ENCODE measurements at regions not wholly inside any gene's neighbourhood (a gene's known extent, or its start where the extent isn't known, plus 50 kb on each side); places are given as distances from the start of the nearest gene placed in this dataset.

DNA sequence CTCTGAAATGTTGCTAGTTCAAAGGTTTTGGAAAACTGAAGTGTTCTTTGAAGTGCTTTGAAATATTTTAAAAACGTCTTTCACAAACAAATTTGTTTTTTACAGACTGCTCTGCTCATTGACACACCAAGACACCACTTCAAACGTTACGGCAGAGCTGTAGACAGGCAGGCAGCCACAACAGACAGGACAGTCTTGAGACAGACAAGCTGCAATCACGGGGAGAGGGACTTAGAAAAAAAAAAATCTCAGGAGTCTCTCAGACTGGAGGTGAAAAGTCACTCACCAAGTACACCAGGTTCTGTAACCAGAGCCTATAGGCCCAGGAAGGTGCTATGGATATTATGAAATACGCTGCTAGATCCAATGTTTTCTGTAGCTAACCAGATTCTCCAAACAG lies 135.4 kb downstream of the ISL1 start:
- TF ChIP-seq POLR2AphosphoS5 (IDR thresholded peaks at IDR 0.05) (no peak), MXI1 (conservative IDR thresholded peaks at IDR 0.05; ENCODE audit: poor library complexity, severe bottlenecking) (no peak), EP300 (conservative IDR thresholded peaks at IDR 0.05; ENCODE audit: poor library complexity, severe bottlenecking) (no peak)
- TF ChIP-seq, protein P1, sequence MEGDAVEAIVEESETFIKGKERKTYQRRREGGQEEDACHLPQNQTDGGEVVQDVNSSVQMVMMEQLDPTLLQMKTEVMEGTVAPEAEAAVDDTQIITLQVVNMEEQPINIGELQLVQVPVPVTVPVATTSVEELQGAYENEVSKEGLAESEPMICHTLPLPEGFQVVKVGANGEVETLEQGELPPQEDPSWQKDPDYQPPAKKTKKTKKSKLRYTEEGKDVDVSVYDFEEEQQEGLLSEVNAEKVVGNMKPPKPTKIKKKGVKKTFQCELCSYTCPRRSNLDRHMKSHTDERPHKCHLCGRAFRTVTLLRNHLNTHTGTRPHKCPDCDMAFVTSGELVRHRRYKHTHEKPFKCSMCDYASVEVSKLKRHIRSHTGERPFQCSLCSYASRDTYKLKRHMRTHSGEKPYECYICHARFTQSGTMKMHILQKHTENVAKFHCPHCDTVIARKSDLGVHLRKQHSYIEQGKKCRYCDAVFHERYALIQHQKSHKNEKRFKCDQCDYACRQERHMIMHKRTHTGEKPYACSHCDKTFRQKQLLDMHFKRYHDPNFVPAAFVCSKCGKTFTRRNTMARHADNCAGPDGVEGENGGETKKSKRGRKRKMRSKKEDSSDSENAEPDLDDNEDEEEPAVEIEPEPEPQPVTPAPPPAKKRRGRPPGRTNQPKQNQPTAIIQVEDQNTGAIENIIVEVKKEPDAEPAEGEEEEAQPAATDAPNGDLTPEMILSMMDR (IDR thresholded peaks at IDR 0.05; ENCODE audit: poor library complexity, severe bottlenecking) = no peak
- TF ChIP-seq, protein P2, sequence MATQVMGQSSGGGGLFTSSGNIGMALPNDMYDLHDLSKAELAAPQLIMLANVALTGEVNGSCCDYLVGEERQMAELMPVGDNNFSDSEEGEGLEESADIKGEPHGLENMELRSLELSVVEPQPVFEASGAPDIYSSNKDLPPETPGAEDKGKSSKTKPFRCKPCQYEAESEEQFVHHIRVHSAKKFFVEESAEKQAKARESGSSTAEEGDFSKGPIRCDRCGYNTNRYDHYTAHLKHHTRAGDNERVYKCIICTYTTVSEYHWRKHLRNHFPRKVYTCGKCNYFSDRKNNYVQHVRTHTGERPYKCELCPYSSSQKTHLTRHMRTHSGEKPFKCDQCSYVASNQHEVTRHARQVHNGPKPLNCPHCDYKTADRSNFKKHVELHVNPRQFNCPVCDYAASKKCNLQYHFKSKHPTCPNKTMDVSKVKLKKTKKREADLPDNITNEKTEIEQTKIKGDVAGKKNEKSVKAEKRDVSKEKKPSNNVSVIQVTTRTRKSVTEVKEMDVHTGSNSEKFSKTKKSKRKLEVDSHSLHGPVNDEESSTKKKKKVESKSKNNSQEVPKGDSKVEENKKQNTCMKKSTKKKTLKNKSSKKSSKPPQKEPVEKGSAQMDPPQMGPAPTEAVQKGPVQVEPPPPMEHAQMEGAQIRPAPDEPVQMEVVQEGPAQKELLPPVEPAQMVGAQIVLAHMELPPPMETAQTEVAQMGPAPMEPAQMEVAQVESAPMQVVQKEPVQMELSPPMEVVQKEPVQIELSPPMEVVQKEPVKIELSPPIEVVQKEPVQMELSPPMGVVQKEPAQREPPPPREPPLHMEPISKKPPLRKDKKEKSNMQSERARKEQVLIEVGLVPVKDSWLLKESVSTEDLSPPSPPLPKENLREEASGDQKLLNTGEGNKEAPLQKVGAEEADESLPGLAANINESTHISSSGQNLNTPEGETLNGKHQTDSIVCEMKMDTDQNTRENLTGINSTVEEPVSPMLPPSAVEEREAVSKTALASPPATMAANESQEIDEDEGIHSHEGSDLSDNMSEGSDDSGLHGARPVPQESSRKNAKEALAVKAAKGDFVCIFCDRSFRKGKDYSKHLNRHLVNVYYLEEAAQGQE (IDR thresholded peaks at IDR 0.05; ENCODE audit: borderline replicate concordance) = no peak

Data from neural cell (in vitro differentiated cells).